Esophagus muscularis mucosa (tissue), 4 donors: ENCODE measurements at regions not wholly inside any gene's neighbourhood (a gene's known extent, or its start where the extent isn't known, plus 50 kb on each side); places are given as distances from the start of the nearest gene placed in this dataset.

Experiments used
- CTCF ChIP-seq, 3 experiments: fragments of 200-600 bp in 2 of 3; fragments of 450-650 bp in 1 of 3; sonication (generic) in 2 of 3; IDR thresholded peaks; one replicate each; pipeline ENCODE4 v1.5.1; 2017 to 2019; ENCODE audit warnings: antibody characterized with exemption in 3 of 3, mild to moderate bottlenecking in 2 of 3, moderate library complexity in 1 of 3
- EP300 ChIP-seq: sonication (generic); formaldehyde crosslinking; IDR thresholded peaks from one replicate; pipeline ENCODE4 v1.6.1; 2017; ENCODE audit warnings: antibody characterized with exemption
- POLR2A ChIP-seq: fragments of 450-650 bp; IDR thresholded peaks from one replicate; pipeline ENCODE4 v1.6.1; 2017; ENCODE audit warnings: antibody characterized with exemption, moderate library complexity, mild to moderate bottlenecking, low read depth
- POLR2AphosphoS5 ChIP-seq, 2 donors: sonication (generic); formaldehyde crosslinking; IDR thresholded peaks; one replicate each; pipeline ENCODE4 v1.6.1; 2017; ENCODE audit warnings: antibody characterized with exemption in 2 of 2

- TF ChIP-seq POLR2AphosphoS5 (IDR thresholded peaks at IDR 0.05) (no peak), CTCF (IDR thresholded peaks at IDR 0.05) (no peak), POLR2A (no peak), EP300 (no peak)
Measured at GRCh38 chr14:49044981-49045380, 541.2 kb downstream of the RPS29 start.
